ENCODE measurements at regions not wholly inside any gene's neighbourhood (a gene's known extent, or its start where the extent isn't known, plus 50 kb on each side); places are given as distances from the start of the nearest gene placed in this dataset.

- no peaks in the 10 kb centered on the region for H3K27me3 ChIP-seq (ENCODE audit: control insufficient read depth, insufficient read depth, low read length)
- ChIA-PET POLR2A (no interaction called here), CTCF (no interaction called here)
- TF ChIP-seq CTCF (IDR thresholded peaks at IDR 0.05; ENCODE audit: insufficient read depth, low read depth, low read length) = no peak
- no peak for DNase-seq (ENCODE audit: low read depth)
- no peaks in the 10 kb centered on the region for H3K36me3 ChIP-seq (ENCODE audit: control insufficient read depth, insufficient read depth, low read length)
- H3K4me3 ChIP-seq (ENCODE audit: low read depth, low read length) = no peak overlapping the region
These were observed 104.2 kb upstream of the CLSTN2 start for GRCh38 chr3:139830817-139831216.

DNA sequence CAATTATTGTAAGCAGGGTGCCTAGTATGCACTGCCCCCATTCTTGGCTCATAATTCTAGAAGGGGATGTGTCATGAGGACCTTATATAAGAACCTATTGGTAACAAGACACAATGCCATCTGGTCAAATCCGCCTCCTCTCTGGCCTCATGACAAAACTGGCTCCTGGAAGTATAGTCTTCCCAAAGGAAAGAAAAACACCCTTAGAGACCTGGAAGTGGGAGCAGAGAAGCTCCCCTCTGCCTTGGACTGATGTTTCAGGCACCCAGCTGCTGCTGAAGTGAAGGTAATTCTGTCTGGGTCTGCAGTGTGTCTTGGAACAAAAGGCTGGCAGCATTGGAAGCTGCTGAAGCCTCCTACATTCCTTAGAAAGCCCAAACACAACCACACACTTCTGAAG, 107.2 kb upstream of the CLSTN2 start:
- POLR2A ChIA-PET = no interaction called here
- H3K4me3 ChIP-seq (ENCODE audit: low read depth, low read length) = no peak overlapping the region
- DNase-seq (ENCODE audit: low read depth) = no peak
- H3K27me3 ChIP-seq (ENCODE audit: control insufficient read depth, insufficient read depth, low read length) = no peaks in the 10 kb centered on the region
- no peak for TF ChIP-seq CTCF (IDR thresholded peaks at IDR 0.05; ENCODE audit: insufficient read depth, low read depth, low read length)
- H3K36me3 ChIP-seq (ENCODE audit: control insufficient read depth, insufficient read depth, low read length) = no peaks in the 10 kb centered on the region
- CTCF ChIA-PET = no interaction called here

- no peaks in the 10 kb centered on the region for H3K36me3 ChIP-seq (ENCODE audit: control insufficient read depth, insufficient read depth, low read length)
- no peak for DNase-seq (ENCODE audit: low read depth)
- ChIA-PET POLR2A (no interaction called here), CTCF (no interaction called here)
- no peak overlapping the region for H3K4me3 ChIP-seq (ENCODE audit: low read depth, low read length)
- no peak for TF ChIP-seq CTCF (IDR thresholded peaks at IDR 0.05; ENCODE audit: insufficient read depth, low read depth, low read length)
- no peaks in the 10 kb centered on the region for H3K27me3 ChIP-seq (ENCODE audit: control insufficient read depth, insufficient read depth, low read length)
These were observed 110.1 kb upstream of the CLSTN2 start for GRCh38 chr3:139824864-139825263.

DNA sequence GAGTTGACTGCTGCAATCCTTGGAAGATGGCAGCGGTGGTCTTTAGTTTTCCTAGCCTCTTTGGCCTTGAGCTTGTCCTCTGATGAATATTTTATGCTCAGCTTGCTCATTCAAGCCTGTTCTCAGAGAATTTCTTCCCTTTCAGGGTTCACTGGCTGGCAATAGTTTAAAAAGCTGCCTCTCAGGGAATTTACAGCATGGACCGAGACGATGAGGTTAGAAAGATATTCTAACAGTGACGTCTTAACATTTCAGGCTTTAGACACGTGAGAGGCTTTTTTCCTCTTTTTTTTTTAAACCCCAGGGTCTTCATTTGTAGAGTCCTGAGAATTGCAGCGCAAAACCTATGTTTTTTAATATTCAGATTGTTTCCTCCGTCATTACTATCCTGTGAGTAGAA, 120.3 kb upstream of the CLSTN2 start:
- H3K4me3 ChIP-seq (ENCODE audit: low read depth, low read length) = no peak overlapping the region
- no peak for TF ChIP-seq CTCF (IDR thresholded peaks at IDR 0.05; ENCODE audit: insufficient read depth, low read depth, low read length)
- CTCF ChIA-PET = no interaction called here
- no peaks in the 10 kb centered on the region for H3K36me3 ChIP-seq (ENCODE audit: control insufficient read depth, insufficient read depth, low read length)
- H3K27me3 ChIP-seq (ENCODE audit: control insufficient read depth, insufficient read depth, low read length) = no peaks in the 10 kb centered on the region
- POLR2A ChIA-PET = no interaction called here
- no peak for DNase-seq (ENCODE audit: low read depth)

DNA sequence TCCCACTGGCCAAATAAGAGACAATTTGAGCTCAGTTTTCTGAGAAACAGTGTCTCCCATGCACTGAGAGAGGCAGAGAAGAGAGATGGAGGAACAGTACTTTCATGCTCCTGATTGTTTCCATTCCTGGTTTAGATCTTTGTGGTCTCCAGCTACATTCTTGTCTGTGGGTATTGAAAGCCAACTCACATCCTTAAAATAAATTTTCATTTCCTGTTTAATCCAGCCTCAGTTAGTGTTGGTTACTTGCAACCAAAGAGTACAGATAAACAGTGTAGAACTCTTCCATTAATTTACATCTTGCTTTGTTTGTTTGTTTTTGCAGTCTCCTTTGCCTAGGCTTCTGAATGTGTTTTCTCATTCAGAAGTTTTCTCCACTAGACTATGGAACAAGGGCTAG, 123.7 kb upstream of the CLSTN2 start:
- H3K4me3 ChIP-seq (ENCODE audit: low read depth, low read length) = no peak overlapping the region
- no peaks in the 10 kb centered on the region for H3K36me3 ChIP-seq (ENCODE audit: control insufficient read depth, insufficient read depth, low read length)
- H3K27me3 ChIP-seq (ENCODE audit: control insufficient read depth, insufficient read depth, low read length) = no peaks in the 10 kb centered on the region
- CTCF ChIA-PET = no interaction called here
- POLR2A ChIA-PET = no interaction called here
- no peak for DNase-seq (ENCODE audit: low read depth)
- TF ChIP-seq CTCF (IDR thresholded peaks at IDR 0.05; ENCODE audit: insufficient read depth, low read depth, low read length) = no peak

Measured in BJ (cell line).